Liver (tissue), 3 donors: ENCODE measurements at regions not wholly inside any gene's neighbourhood (a gene's known extent, or its start where the extent isn't known, plus 50 kb on each side); places are given as distances from the start of the nearest gene placed in this dataset.

ENCODE experiments used
- FOXA1 ChIP-seq: IDR thresholded peaks from 2 replicates; pipeline ENCODE4 v1.6.1; 2016; ENCODE audit warnings: antibody characterized with exemption
- GABPA ChIP-seq, 2 donors: IDR thresholded peaks in 1 of 2; conservative IDR thresholded peaks in 1 of 2; 2 replicates each; pipeline ENCODE4 v1.6.1; 2016; ENCODE audit warnings: antibody characterized with exemption in 2 of 2, mild to moderate bottlenecking in 1 of 2, moderate library complexity in 1 of 2
- HNF4A ChIP-seq, 2 donors: conservative IDR thresholded peaks; 2 replicates each; pipeline ENCODE4 v1.6.1; 2016; ENCODE audit warnings: antibody characterized with exemption in 2 of 2, mild to moderate bottlenecking in 2 of 2
- JUND ChIP-seq, 2 donors: IDR thresholded peaks; 2 replicates each; pipeline ENCODE4 v1.6.1; 2016; ENCODE audit warnings: antibody characterized with exemption in 2 of 2
- RAD21 ChIP-seq, 2 donors: IDR thresholded peaks; 2 replicates each; pipeline ENCODE4 v1.6.1; 2016; ENCODE audit warnings: antibody characterized with exemption in 2 of 2, mild to moderate bottlenecking in 2 of 2
- SP1 ChIP-seq: IDR thresholded peaks from 2 replicates; pipeline ENCODE4 v1.6.1; 2018; ENCODE audit warnings: antibody characterized with exemption, mild to moderate bottlenecking
- TAF1 ChIP-seq: conservative IDR thresholded peaks from 2 replicates; pipeline ENCODE4 v1.6.1; 2016; ENCODE audit warnings: antibody characterized with exemption, mild to moderate bottlenecking
- TF ChIP-seq, protein P1 (sequence below): fragments of 150-350 bp; IDR thresholded peaks from 2 replicates; pipeline ENCODE4 v1.5.1; 2017; ENCODE audit warnings: improper control_type of control experiment, low read depth, low read length; ENCODE audit not compliant: missing input control
- TF ChIP-seq, protein P2 (sequence below): IDR thresholded peaks from 2 replicates; pipeline ENCODE4 v1.6.1; 2016; ENCODE audit warnings: antibody characterized with exemption
- TF ChIP-seq, protein P3 (sequence below): IDR thresholded peaks from 2 replicates; pipeline ENCODE4 v1.6.1; 2016; ENCODE audit warnings: antibody characterized with exemption, mild to moderate bottlenecking
- TF ChIP-seq, protein P4 (sequence below): IDR thresholded peaks from 2 replicates; pipeline ENCODE4 v1.6.1; 2016; ENCODE audit warnings: antibody characterized with exemption
- TF ChIP-seq, protein P5 (sequence below): IDR thresholded peaks from 2 replicates; pipeline ENCODE4 v1.6.1; 2016; ENCODE audit warnings: antibody characterized with exemption
- donor health status: healthy.
- donor health status: healthy.

DNA sequence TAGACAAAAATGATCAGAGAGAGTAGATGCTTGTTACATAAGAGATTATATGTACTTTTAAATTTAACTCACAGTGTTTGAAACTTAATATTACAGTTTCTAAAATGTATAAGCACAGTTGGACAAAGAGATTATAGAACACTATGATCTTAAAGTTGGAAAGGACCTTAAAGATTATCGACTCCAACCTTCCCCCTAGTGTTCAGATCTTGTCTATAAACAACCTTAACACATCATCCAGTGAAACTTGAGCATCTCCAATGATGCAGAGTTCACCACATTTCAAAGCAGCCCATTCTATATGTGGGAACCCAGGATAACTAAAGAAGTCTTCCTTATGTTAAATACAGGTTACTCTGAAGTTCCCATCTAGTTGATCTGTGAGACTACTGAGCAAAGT, 480.8 kb downstream of the RMST start:
- TF ChIP-seq JUND (IDR thresholded peaks at IDR 0.05), result no peak
- no peak for TF ChIP-seq TAF1
- TF ChIP-seq, protein P1, sequence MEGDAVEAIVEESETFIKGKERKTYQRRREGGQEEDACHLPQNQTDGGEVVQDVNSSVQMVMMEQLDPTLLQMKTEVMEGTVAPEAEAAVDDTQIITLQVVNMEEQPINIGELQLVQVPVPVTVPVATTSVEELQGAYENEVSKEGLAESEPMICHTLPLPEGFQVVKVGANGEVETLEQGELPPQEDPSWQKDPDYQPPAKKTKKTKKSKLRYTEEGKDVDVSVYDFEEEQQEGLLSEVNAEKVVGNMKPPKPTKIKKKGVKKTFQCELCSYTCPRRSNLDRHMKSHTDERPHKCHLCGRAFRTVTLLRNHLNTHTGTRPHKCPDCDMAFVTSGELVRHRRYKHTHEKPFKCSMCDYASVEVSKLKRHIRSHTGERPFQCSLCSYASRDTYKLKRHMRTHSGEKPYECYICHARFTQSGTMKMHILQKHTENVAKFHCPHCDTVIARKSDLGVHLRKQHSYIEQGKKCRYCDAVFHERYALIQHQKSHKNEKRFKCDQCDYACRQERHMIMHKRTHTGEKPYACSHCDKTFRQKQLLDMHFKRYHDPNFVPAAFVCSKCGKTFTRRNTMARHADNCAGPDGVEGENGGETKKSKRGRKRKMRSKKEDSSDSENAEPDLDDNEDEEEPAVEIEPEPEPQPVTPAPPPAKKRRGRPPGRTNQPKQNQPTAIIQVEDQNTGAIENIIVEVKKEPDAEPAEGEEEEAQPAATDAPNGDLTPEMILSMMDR, result no peak
- TF ChIP-seq, protein P2, sequence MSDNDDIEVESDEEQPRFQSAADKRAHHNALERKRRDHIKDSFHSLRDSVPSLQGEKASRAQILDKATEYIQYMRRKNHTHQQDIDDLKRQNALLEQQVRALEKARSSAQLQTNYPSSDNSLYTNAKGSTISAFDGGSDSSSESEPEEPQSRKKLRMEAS, result no peak
- TF ChIP-seq, protein P3, sequence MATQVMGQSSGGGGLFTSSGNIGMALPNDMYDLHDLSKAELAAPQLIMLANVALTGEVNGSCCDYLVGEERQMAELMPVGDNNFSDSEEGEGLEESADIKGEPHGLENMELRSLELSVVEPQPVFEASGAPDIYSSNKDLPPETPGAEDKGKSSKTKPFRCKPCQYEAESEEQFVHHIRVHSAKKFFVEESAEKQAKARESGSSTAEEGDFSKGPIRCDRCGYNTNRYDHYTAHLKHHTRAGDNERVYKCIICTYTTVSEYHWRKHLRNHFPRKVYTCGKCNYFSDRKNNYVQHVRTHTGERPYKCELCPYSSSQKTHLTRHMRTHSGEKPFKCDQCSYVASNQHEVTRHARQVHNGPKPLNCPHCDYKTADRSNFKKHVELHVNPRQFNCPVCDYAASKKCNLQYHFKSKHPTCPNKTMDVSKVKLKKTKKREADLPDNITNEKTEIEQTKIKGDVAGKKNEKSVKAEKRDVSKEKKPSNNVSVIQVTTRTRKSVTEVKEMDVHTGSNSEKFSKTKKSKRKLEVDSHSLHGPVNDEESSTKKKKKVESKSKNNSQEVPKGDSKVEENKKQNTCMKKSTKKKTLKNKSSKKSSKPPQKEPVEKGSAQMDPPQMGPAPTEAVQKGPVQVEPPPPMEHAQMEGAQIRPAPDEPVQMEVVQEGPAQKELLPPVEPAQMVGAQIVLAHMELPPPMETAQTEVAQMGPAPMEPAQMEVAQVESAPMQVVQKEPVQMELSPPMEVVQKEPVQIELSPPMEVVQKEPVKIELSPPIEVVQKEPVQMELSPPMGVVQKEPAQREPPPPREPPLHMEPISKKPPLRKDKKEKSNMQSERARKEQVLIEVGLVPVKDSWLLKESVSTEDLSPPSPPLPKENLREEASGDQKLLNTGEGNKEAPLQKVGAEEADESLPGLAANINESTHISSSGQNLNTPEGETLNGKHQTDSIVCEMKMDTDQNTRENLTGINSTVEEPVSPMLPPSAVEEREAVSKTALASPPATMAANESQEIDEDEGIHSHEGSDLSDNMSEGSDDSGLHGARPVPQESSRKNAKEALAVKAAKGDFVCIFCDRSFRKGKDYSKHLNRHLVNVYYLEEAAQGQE, result no peak
- TF ChIP-seq, protein P4, sequence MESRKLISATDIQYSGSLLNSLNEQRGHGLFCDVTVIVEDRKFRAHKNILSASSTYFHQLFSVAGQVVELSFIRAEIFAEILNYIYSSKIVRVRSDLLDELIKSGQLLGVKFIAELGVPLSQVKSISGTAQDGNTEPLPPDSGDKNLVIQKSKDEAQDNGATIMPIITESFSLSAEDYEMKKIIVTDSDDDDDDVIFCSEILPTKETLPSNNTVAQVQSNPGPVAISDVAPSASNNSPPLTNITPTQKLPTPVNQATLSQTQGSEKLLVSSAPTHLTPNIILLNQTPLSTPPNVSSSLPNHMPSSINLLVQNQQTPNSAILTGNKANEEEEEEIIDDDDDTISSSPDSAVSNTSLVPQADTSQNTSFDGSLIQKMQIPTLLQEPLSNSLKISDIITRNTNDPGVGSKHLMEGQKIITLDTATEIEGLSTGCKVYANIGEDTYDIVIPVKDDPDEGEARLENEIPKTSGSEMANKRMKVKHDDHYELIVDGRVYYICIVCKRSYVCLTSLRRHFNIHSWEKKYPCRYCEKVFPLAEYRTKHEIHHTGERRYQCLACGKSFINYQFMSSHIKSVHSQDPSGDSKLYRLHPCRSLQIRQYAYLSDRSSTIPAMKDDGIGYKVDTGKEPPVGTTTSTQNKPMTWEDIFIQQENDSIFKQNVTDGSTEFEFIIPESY, result no peak
- TF ChIP-seq FOXA1, result no peak
- TF ChIP-seq, protein P5, sequence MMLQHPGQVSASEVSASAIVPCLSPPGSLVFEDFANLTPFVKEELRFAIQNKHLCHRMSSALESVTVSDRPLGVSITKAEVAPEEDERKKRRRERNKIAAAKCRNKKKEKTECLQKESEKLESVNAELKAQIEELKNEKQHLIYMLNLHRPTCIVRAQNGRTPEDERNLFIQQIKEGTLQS, result no peak
- TF ChIP-seq RAD21 (IDR thresholded peaks at IDR 0.05), result no peak
- no peak for TF ChIP-seq SP1
- TF ChIP-seq GABPA (IDR thresholded peaks at IDR 0.05 in 1 of 2, conservative IDR thresholded peaks at IDR 0.05 in 1 of 2), result no peak
- no peak for TF ChIP-seq HNF4A (conservative IDR thresholded peaks at IDR 0.05)
